HL-60 (cell line): ENCODE measurements at regions not wholly inside any gene's neighbourhood (a gene's known extent, or its start where the extent isn't known, plus 50 kb on each side); places are given as distances from the start of the nearest gene placed in this dataset.

Experiments
- DNase-seq, 2 experiments: peaks; one replicate each; pipeline ENCODE4 v3.0.0-alpha.2; 2010 to 2020; ENCODE audit warnings: low read depth in 1 of 2, low spot score in 1 of 2
- H3K27ac ChIP-seq: fragments of 250-450 bp; sonication (Bioruptor Pico); replicated peaks from 2 replicates; pipeline ENCODE4 v1.5.1; 2020; ENCODE audit warnings: mild to moderate bottlenecking, moderate library complexity
- H3K27me3 ChIP-seq: fragments of 250-450 bp; sonication (Bioruptor Pico); 2 replicates; pipeline ENCODE4 v1.5.1; 2021; ENCODE audit warnings: mild to moderate bottlenecking, moderate library complexity; ENCODE audit not compliant: insufficient read depth, poor library complexity, severe bottlenecking
- H3K4me3 ChIP-seq: replicated peaks from 2 replicates; pipeline ENCODE4 v1.5.1; 2011; ENCODE audit warnings: mild to moderate bottlenecking, control low read depth, low read length; ENCODE audit not compliant: insufficient read depth
- GABPA ChIP-seq: IDR thresholded peaks from 2 replicates; pipeline ENCODE4 v1.6.1; 2012; ENCODE audit warnings: low read depth
- POLR2AphosphoS5 ChIP-seq: IDR thresholded peaks from 2 replicates; pipeline ENCODE4 v1.6.1; 2012; ENCODE audit warnings: low read depth
- SPI1 ChIP-seq: IDR thresholded peaks from 2 replicates; pipeline ENCODE4 v1.6.1; 2012; ENCODE audit warnings: low read depth, mild to moderate bottlenecking, borderline replicate concordance
- TF ChIP-seq, protein P1 (sequence below): IDR thresholded peaks from 2 replicates; pipeline ENCODE4 v1.6.1; 2012; ENCODE audit warnings: low read depth; ENCODE audit not compliant: insufficient replicate concordance
- TF ChIP-seq, protein P2 (sequence below): IDR thresholded peaks from one replicate; pipeline ENCODE4 v1.5.1; 2011; ENCODE audit warnings: low read length, control low read depth, inconsistent platforms; ENCODE audit not compliant: insufficient read depth

DNA sequence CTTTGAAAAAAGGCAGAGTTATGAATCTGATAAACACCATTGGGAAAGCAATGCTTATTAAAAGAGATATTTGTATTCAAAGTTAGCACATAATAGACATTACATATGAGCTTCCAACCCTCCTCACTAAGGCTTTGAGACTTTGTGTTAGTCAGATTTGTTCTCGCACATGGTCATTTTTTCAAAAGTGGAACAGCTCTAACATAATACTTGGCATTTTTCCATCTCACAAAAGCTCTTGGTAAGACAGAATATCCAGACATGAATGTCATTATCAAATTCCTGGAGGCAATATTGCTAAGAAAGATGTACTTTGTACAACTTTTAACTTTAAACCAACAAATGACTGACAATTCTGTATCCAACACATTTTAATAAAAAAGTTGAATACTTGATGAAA, 292.4 kb upstream of the SMIM30 start:
- H3K27ac ChIP-seq = no peak overlapping the region
- H3K4me3 ChIP-seq = no peak overlapping the region
- DNase-seq = no peak
- H3K27me3 ChIP-seq = no peaks in the 10 kb centered on the region
- TF ChIP-seq, protein P1, sequence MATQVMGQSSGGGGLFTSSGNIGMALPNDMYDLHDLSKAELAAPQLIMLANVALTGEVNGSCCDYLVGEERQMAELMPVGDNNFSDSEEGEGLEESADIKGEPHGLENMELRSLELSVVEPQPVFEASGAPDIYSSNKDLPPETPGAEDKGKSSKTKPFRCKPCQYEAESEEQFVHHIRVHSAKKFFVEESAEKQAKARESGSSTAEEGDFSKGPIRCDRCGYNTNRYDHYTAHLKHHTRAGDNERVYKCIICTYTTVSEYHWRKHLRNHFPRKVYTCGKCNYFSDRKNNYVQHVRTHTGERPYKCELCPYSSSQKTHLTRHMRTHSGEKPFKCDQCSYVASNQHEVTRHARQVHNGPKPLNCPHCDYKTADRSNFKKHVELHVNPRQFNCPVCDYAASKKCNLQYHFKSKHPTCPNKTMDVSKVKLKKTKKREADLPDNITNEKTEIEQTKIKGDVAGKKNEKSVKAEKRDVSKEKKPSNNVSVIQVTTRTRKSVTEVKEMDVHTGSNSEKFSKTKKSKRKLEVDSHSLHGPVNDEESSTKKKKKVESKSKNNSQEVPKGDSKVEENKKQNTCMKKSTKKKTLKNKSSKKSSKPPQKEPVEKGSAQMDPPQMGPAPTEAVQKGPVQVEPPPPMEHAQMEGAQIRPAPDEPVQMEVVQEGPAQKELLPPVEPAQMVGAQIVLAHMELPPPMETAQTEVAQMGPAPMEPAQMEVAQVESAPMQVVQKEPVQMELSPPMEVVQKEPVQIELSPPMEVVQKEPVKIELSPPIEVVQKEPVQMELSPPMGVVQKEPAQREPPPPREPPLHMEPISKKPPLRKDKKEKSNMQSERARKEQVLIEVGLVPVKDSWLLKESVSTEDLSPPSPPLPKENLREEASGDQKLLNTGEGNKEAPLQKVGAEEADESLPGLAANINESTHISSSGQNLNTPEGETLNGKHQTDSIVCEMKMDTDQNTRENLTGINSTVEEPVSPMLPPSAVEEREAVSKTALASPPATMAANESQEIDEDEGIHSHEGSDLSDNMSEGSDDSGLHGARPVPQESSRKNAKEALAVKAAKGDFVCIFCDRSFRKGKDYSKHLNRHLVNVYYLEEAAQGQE = no peak
- TF ChIP-seq, protein P2, sequence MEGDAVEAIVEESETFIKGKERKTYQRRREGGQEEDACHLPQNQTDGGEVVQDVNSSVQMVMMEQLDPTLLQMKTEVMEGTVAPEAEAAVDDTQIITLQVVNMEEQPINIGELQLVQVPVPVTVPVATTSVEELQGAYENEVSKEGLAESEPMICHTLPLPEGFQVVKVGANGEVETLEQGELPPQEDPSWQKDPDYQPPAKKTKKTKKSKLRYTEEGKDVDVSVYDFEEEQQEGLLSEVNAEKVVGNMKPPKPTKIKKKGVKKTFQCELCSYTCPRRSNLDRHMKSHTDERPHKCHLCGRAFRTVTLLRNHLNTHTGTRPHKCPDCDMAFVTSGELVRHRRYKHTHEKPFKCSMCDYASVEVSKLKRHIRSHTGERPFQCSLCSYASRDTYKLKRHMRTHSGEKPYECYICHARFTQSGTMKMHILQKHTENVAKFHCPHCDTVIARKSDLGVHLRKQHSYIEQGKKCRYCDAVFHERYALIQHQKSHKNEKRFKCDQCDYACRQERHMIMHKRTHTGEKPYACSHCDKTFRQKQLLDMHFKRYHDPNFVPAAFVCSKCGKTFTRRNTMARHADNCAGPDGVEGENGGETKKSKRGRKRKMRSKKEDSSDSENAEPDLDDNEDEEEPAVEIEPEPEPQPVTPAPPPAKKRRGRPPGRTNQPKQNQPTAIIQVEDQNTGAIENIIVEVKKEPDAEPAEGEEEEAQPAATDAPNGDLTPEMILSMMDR = no peak
- TF ChIP-seq GABPA (no peak), POLR2AphosphoS5 (no peak), SPI1 (no peak)

GRCh38 chr7:113408999-113409398, 290.6 kb upstream of the SMIM30 start:
- TF ChIP-seq, protein P1 = no peak
- no peak for TF ChIP-seq POLR2AphosphoS5
- TF ChIP-seq, protein P2 = no peak
- TF ChIP-seq GABPA = no peak
- no peak for TF ChIP-seq SPI1
- Histone ChIP-seq H3K27ac (no peak overlapping the region), H3K4me3 (no peak overlapping the region), H3K27me3 (no peaks in the 10 kb centered on the region)
- no peak for DNase-seq

DNA sequence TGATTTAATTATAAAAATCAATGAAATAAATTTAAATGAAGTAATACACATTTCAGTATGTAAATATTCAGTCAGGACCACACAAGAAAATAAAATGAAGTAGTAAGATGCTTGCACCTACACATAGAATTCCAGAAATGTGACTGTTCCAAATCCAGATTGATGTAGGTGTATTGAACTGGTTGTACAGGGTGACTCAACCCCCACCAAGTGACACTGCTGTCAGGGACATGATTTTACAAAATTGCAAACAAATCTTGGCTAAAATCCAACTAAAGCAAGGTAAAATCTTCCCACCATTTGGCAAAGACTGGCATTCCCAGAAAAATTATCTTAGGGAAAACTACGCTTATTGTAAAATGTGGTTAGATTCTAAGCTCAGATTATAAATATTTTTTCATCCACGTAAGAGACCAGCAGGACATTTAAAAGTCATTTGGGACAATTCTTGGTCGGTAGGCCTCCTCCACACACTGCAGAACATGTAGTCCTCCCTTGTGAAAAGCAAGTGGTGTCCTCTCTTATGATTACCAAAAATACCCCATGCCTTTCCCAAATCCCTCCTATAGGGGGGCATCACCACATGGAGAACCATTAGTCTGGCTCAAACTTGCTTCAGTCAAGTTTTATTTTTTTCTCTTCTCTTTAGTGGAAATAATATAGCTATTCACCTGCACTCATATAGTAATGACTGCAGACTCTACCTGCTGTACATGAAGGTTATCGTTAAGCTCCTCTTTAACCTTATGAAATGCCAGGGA, 287.1 kb upstream of the SMIM30 start:
- DNase-seq = no peak
- no peak overlapping the region for H3K4me3 ChIP-seq
- TF ChIP-seq GABPA (no peak), POLR2AphosphoS5 (no peak), SPI1 (no peak)
- TF ChIP-seq, protein P1 = no peak
- TF ChIP-seq, protein P2 = no peak
- H3K27me3 ChIP-seq = no peaks in the 10 kb centered on the region
- H3K27ac ChIP-seq = no peak overlapping the region
